HEK293T (cell line): ENCODE measurements at regions not wholly inside any gene's neighbourhood (a gene's known extent, or its start where the extent isn't known, plus 50 kb on each side); places are given as distances from the start of the nearest gene placed in this dataset.

ENCODE experiments used
- CTCF ChIA-PET: fragments of 350-600 bp; formaldehyde crosslinking; extraction: SDS; loops from one replicate; lab custom pipeline; 2021; ENCODE audit warnings: antibody characterized with exemption, inconsistent platforms; lab: Yijun Ruan, JAX
- POLR2A ChIA-PET: fragments of 350-600 bp; formaldehyde crosslinking; extraction: SDS; loops from one replicate; lab custom pipeline; 2020; ENCODE audit warnings: antibody characterized with exemption, inconsistent platforms; lab: Yijun Ruan, JAX
- DNase-seq: peaks from one replicate; pipeline ENCODE4 v3.0.0; 2012; ENCODE audit warnings: mixed read lengths; ENCODE audit errors: extremely low spot score
- ARNT ChIP-seq: fragments of 450-650 bp; IDR thresholded peaks from 2 replicates; pipeline ENCODE4 v1.6.1; 2017; ENCODE audit warnings: mild to moderate bottlenecking
- BHLHE40 ChIP-seq: fragments of 450-650 bp; IDR thresholded peaks from 2 replicates; pipeline ENCODE4 v1.6.1; 2016; ENCODE audit warnings: mild to moderate bottlenecking, moderate library complexity, borderline replicate concordance
- CTBP1 ChIP-seq: fragments of 450-650 bp; IDR thresholded peaks from 2 replicates; pipeline ENCODE4 v1.6.1; 2016; ENCODE audit warnings: borderline replicate concordance
- ELF4 ChIP-seq: fragments of 450-650 bp; IDR thresholded peaks from 2 replicates; pipeline ENCODE4 v1.6.1; 2017; ENCODE audit warnings: antibody characterized with exemption
- FOXA1 ChIP-seq: fragments of 450-650 bp; IDR thresholded peaks from 2 replicates; pipeline ENCODE4 v1.6.1; 2016; ENCODE audit warnings: mild to moderate bottlenecking
- FOXK2 ChIP-seq: fragments of 450-650 bp; IDR thresholded peaks from 2 replicates; pipeline ENCODE4 v1.6.1; 2016; ENCODE audit warnings: mild to moderate bottlenecking
- FOXM1 ChIP-seq: fragments of 450-650 bp; IDR thresholded peaks from 2 replicates; pipeline ENCODE4 v1.6.1; 2017; ENCODE audit warnings: mild to moderate bottlenecking, borderline replicate concordance
- HDGF ChIP-seq: fragments of 450-650 bp; IDR thresholded peaks from 2 replicates; pipeline ENCODE4 v1.6.1; 2017; ENCODE audit warnings: antibody characterized with exemption, borderline replicate concordance
- L3MBTL2 ChIP-seq: fragments of 450-650 bp; conservative IDR thresholded peaks from 2 replicates; pipeline ENCODE4 v1.6.1; 2016; ENCODE audit warnings: mild to moderate bottlenecking
- LEF1 ChIP-seq: fragments of 450-650 bp; IDR thresholded peaks from 2 replicates; pipeline ENCODE4 v1.6.1; 2017; ENCODE audit warnings: mild to moderate bottlenecking, borderline replicate concordance
- NFRKB ChIP-seq: fragments of 450-650 bp; IDR thresholded peaks from 2 replicates; pipeline ENCODE4 v1.6.1; 2016; ENCODE audit warnings: mild to moderate bottlenecking, moderate library complexity
- PKNOX1 ChIP-seq: fragments of 450-650 bp; IDR thresholded peaks from 2 replicates; pipeline ENCODE4 v1.6.1; 2016
- SP1 ChIP-seq: fragments of 450-650 bp; IDR thresholded peaks from 2 replicates; pipeline ENCODE4 v1.6.1; 2017
- SUZ12 ChIP-seq: fragments of 450-650 bp; IDR thresholded peaks from 2 replicates; pipeline ENCODE4 v1.6.1; 2016; ENCODE audit warnings: mild to moderate bottlenecking
- TARDBP ChIP-seq: fragments of 450-650 bp; IDR thresholded peaks from 2 replicates; pipeline ENCODE4 v1.6.1; 2016
- ZNF384 ChIP-seq: fragments of 450-650 bp; IDR thresholded peaks from 2 replicates; pipeline ENCODE4 v1.6.1; 2016

- CTCF ChIA-PET = interaction anchor here (2.0 kb wide), 1 partner anchor 13 kb away, joined by 4 read pairs; no protein-coding TSS in a partner anchor
- no peak for DNase-seq
- TF ChIP-seq BHLHE40 (no peak), TARDBP (no peak), HDGF (no peak), ZNF384 (no peak), FOXK2 (no peak), FOXA1 (no peak), LEF1 (no peak)
- POLR2A ChIA-PET = no interaction called here
Observed at GRCh38 chr20:60250251-60250650, 292.0 kb downstream of the CDH26 start.

DNA sequence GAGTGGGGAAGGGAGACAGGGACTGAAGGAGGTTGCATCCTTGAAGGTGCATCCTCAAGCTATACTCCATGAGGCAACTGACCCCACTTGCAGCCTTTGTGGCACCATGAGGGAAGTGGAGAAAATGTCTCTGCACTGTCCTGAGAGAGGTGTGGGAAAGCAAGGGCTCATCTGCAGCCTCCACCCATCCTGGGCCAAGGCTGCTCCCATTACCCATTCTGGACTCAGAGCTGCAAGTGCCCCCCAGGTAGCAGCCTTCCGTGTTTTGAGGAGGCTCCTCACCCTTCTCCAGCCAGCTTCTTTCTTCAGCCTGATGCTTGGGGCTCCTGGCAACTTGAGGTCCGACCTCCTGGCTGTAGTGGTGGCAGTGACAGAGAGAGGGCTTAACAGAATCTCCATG lies 294.6 kb downstream of the CDH26 start:
- CTCF ChIA-PET = interaction anchor here (0.7 kb wide), 1 partner anchor 10 kb away, joined by 3 read pairs; no protein-coding TSS in a partner anchor
- no peak for DNase-seq

GRCh38 chr20:60253471-60253870 lies 295.2 kb downstream of the CDH26 start:
- POLR2A ChIA-PET = no interaction called here
- no peak for DNase-seq
- CTCF ChIA-PET = no interaction called here
- TF ChIP-seq CTBP1 (no peak), SP1 (no peak), ZNF384 (no peak), FOXK2 (no peak), ELF4 (no peak), BHLHE40 (no peak), TARDBP (no peak), FOXA1 (no peak), PKNOX1 (no peak), NFRKB (no peak), HDGF (no peak), L3MBTL2 (no peak), LEF1 (no peak), SUZ12 (no peak), ARNT (no peak), FOXM1 (no peak)

More for the DNA sequence above, 294.6 kb downstream of the CDH26 start:
- POLR2A ChIA-PET = no interaction called here
- TF ChIP-seq FOXA1 (no peak), BHLHE40 (no peak), ARNT (no peak), NFRKB (no peak), FOXK2 (no peak), LEF1 (no peak), HDGF (no peak), FOXM1 (no peak), L3MBTL2 (no peak), PKNOX1 (no peak), SUZ12 (no peak), SP1 (no peak)

- ChIA-PET POLR2A (no interaction called here), CTCF (no interaction called here)
- no peak for DNase-seq
- TF ChIP-seq BHLHE40 (no peak), LEF1 (no peak), FOXA1 (no peak), FOXK2 (no peak), TARDBP (no peak), PKNOX1 (no peak), HDGF (no peak), CTBP1 (no peak), ZNF384 (no peak), L3MBTL2 (no peak), ELF4 (no peak), SP1 (no peak), NFRKB (no peak), SUZ12 (no peak)
Observed at GRCh38 chr20:60254901-60255411, 296.7 kb downstream of the CDH26 start.

- no peak for TF ChIP-seq FOXM1
- no peak for TF ChIP-seq PKNOX1
- no peak for TF ChIP-seq CTBP1
- no peak for TF ChIP-seq SUZ12
- TF ChIP-seq L3MBTL2 = no peak
- no peak for TF ChIP-seq TARDBP
- no peak for TF ChIP-seq LEF1
- no peak for TF ChIP-seq FOXA1
- TF ChIP-seq ARNT = no peak
- TF ChIP-seq FOXK2 = no peak
- no peak for TF ChIP-seq ELF4
- no peak for TF ChIP-seq HDGF
- no peak for TF ChIP-seq BHLHE40
- no peak for TF ChIP-seq SP1
- no peak for TF ChIP-seq NFRKB
- TF ChIP-seq ZNF384 = no peak
- DNase-seq = no peak
- CTCF ChIA-PET = no interaction called here
- POLR2A ChIA-PET = no interaction called here
Observed at GRCh38 chr20:60255415-60255814, 297.2 kb downstream of the CDH26 start.
